Transverse colon (tissue), 4 donors: ENCODE measurements at regions not wholly inside any gene's neighbourhood (a gene's known extent, or its start where the extent isn't known, plus 50 kb on each side); places are given as distances from the start of the nearest gene placed in this dataset.

ENCODE experiments used
- CTCF ChIP-seq, 5 experiments: fragments of 200-600 bp in 3 of 5; fragments of 450-650 bp in 2 of 5; sonication (generic) in 3 of 5; IDR thresholded peaks; 1 replicate in 2 of 5; 2 replicates in 3 of 5; pipeline ENCODE4 v1.5.1; 2016 to 2017; ENCODE audit warnings: antibody characterized with exemption in 5 of 5, inconsistent platforms in 3 of 5, mild to moderate bottlenecking in 2 of 5, moderate library complexity in 1 of 5
- POLR2AphosphoS5 ChIP-seq, 3 donors: sonication (generic); formaldehyde crosslinking; IDR thresholded peaks; one replicate each; pipeline ENCODE4 v1.6.1; 2016; ENCODE audit warnings: antibody characterized with exemption in 3 of 3

- TF ChIP-seq CTCF (IDR thresholded peaks at IDR 0.05): no peak
- no peak for TF ChIP-seq POLR2AphosphoS5 (IDR thresholded peaks at IDR 0.05)
Measured at GRCh38 chr16:13718748-13719147, 201.2 kb upstream of the ERCC4 start.
